HepG2 (cell line): ENCODE measurements at regions not wholly inside any gene's neighbourhood (a gene's known extent, or its start where the extent isn't known, plus 50 kb on each side); places are given as distances from the start of the nearest gene placed in this dataset.

Experiments used
- ATAC-seq: fragments of 200-7000 bp; cut with Tn5 transposase; 3 replicates; pipeline ENCODE4 v1.9.1; 2020; ENCODE audit warnings: mild to moderate bottlenecking, moderate library complexity
- BruUV-seq: library from RNA; stranded (reverse); fragments of 400-500 nt; replicated peaks from 2 replicates; lab custom pipeline; 2021; lab: Mats Ljungman, UMichigan
- CTCF ChIA-PET: fragments of 300-600 bp; formaldehyde crosslinking; extraction: SDS; loops from one replicate; lab custom pipeline; 2021; ENCODE audit warnings: low total read pairs, inconsistent platforms, low intra/inter-chr PET ratio; lab: Yijun Ruan, JAX
- POLR2A ChIA-PET: fragments of 350-600 bp; sonication (Branson Sonifier 250); formaldehyde crosslinking; loops from one replicate; lab custom pipeline; 2020; ENCODE audit warnings: antibody characterized with exemption, inconsistent platforms; lab: Yijun Ruan, JAX
- DNase-seq: peaks from one replicate; pipeline ENCODE4 v3.0.0-alpha.2; 2015; ENCODE audit warnings: low spot score
- FAIRE-seq: peaks from 3 replicates; lab custom pipeline; 2011; peaks lifted over from hg19 to GRCh38; lab: Jason Lieb, UNC
- H2AFZ ChIP-seq: one replicate; pipeline ENCODE4 v1.6.1; 2011; ENCODE audit warnings: low read length, inconsistent platforms
- H3K27ac ChIP-seq: fragments of 300-600 bp; 3 replicates; pipeline ENCODE4 v1.8.0; 2011; ENCODE audit warnings: mixed run types, mild to moderate bottlenecking, mixed read lengths, low read length, inconsistent platforms; ENCODE audit not compliant: insufficient read depth; ENCODE audit errors: extremely low read length
- H3K27me3 ChIP-seq, 2 experiments: fragments of 200-600 bp in 1 of 2; 2 replicates in 1 of 2; 3 replicates in 1 of 2; pipeline versions ENCODE4 v1.6.0 to v1.8.0; 2011; ENCODE audit warnings: low read length in 2 of 2, mild to moderate bottlenecking in 2 of 2, moderate library complexity in 2 of 2, inconsistent platforms in 1 of 2; ENCODE audit not compliant: insufficient read depth in 2 of 2, control insufficient read depth in 1 of 2
- H3K36me3 ChIP-seq, 2 experiments: fragments of 200-600 bp in 1 of 2; replicated peaks in 1 of 2; 2 replicates in 1 of 2; 3 replicates in 1 of 2; pipeline versions ENCODE4 v1.5.1 to v1.8.0; 2011; ENCODE audit warnings: low read length in 2 of 2, inconsistent platforms in 1 of 2; ENCODE audit not compliant: insufficient read depth in 2 of 2, control insufficient read depth in 1 of 2
- H3K4me1 ChIP-seq: 2 replicates; pipeline ENCODE4 v1.5.1; 2012; ENCODE audit warnings: low read length, inconsistent platforms; ENCODE audit not compliant: insufficient read depth
- H3K4me2 ChIP-seq: 2 replicates; pipeline ENCODE4 v1.6.0; 2011; ENCODE audit warnings: low read depth, low read length, inconsistent platforms
- H3K4me3 ChIP-seq, 3 experiments: fragments of 200-600 bp in 1 of 3; sonication (generic), shearing (Covaris generic) in 1 of 3; replicated peaks in 1 of 3; 2 replicates each; pipeline ENCODE4 v1.5.1; 2011 to 2016; ENCODE audit warnings: low read length in 3 of 3, inconsistent platforms in 2 of 3, low read depth in 2 of 3, mild to moderate bottlenecking in 2 of 3, control low read depth in 1 of 3, mixed read lengths in 1 of 3; ENCODE audit not compliant: insufficient read depth in 1 of 3
- H3K79me2 ChIP-seq: one replicate; pipeline ENCODE4 v1.6.1; 2011; ENCODE audit warnings: low read length, inconsistent platforms; ENCODE audit not compliant: insufficient read depth
- H3K9ac ChIP-seq: 2 replicates; pipeline ENCODE4 v1.6.0; 2011; ENCODE audit warnings: mild to moderate bottlenecking, low read depth, low read length, inconsistent platforms; ENCODE audit not compliant: insufficient read depth
- H3K9me3 ChIP-seq: 2 replicates; pipeline ENCODE4 v1.5.1; 2012; ENCODE audit warnings: mild to moderate bottlenecking, low read length
- H4K20me1 ChIP-seq: 2 replicates; pipeline ENCODE4 v1.6.0; 2011; ENCODE audit warnings: inconsistent platforms, mild to moderate bottlenecking, low read length, moderate library complexity; ENCODE audit not compliant: insufficient read depth
- EED ChIP-seq: sonication (generic); formaldehyde crosslinking; IDR thresholded peaks from 2 replicates; pipeline ENCODE4 v1.5.0; 2020; ENCODE audit warnings: mild to moderate bottlenecking, missing genetic modification reagents
- SMAD3 ChIP-seq: sonication (generic); formaldehyde crosslinking; IDR thresholded peaks from 2 replicates; pipeline ENCODE4 v1.4.0; 2020; ENCODE audit warnings: missing genetic modification reagents
- TMF1 ChIP-seq: sonication (generic); formaldehyde crosslinking; IDR thresholded peaks from 2 replicates; pipeline ENCODE4 v1.8.1; 2022; ENCODE audit warnings: low read depth, missing genetic modification reagents
- ZBTB20 ChIP-seq: sonication (generic); formaldehyde crosslinking; IDR thresholded peaks from 2 replicates; pipeline ENCODE4 v1.8.1; 2023; ENCODE audit warnings: missing genetic modification reagents, low read depth, mild to moderate bottlenecking, borderline replicate concordance
- ZNF138 ChIP-seq: sonication (generic); formaldehyde crosslinking; IDR thresholded peaks from 2 replicates; pipeline ENCODE4 v1.5.0; 2020; ENCODE audit warnings: mild to moderate bottlenecking, low read depth, missing genetic modification reagents
- ZNF569 ChIP-seq: sonication (generic); formaldehyde crosslinking; IDR thresholded peaks from 2 replicates; pipeline ENCODE4 v1.5.0; 2020; ENCODE audit warnings: mild to moderate bottlenecking, missing genetic modification reagents, moderate library complexity, borderline replicate concordance
- WGBS: methylation state at CpG from one replicate; pipeline ENCODE4 v1.1.6; 2017; ENCODE audit warnings: low lambda C conversion rate; 5-methylcytosine and 5-hydroxymethylcytosine counted together
- in situ Hi-C: cut with HindIII; loops from 2 replicates; pipeline ENCODE4 v1.10.0; 2017; ENCODE audit warnings: low pct_unique_long_range_greater_than_20kb; ENCODE audit not compliant: extremely low pct_ligation_motif_present
- intact Hi-C: fragments of 100-400 bp; cut with micrococcal nuclease; formaldehyde crosslinking; loops from one replicate; pipeline ENCODE4 v1.10.0; 2022; ENCODE audit not compliant: unreplicated experiment
- TF ChIP-seq, protein P1 (sequence below): IDR thresholded peaks from 2 replicates; pipeline ENCODE4 v1.6.1; 2012; ENCODE audit warnings: low read length, improper control_type of control experiment
- TF ChIP-seq, protein P2 (sequence below): sonication (generic); formaldehyde crosslinking; conservative IDR thresholded peaks from 2 replicates; pipeline ENCODE4 v1.8.1; 2023; ENCODE audit warnings: missing genetic modification reagents
- TF ChIP-seq, protein P3 (sequence below): sonication (generic); formaldehyde crosslinking; conservative IDR thresholded peaks from 2 replicates; pipeline ENCODE4 v1.4.0; 2020; ENCODE audit warnings: mild to moderate bottlenecking, missing genetic modification reagents, moderate library complexity
- TF ChIP-seq, protein P4 (sequence below): sonication (generic); formaldehyde crosslinking; IDR thresholded peaks from 2 replicates; pipeline ENCODE4 v1.8.1; 2023; ENCODE audit warnings: mild to moderate bottlenecking, missing genetic modification reagents

DNA sequence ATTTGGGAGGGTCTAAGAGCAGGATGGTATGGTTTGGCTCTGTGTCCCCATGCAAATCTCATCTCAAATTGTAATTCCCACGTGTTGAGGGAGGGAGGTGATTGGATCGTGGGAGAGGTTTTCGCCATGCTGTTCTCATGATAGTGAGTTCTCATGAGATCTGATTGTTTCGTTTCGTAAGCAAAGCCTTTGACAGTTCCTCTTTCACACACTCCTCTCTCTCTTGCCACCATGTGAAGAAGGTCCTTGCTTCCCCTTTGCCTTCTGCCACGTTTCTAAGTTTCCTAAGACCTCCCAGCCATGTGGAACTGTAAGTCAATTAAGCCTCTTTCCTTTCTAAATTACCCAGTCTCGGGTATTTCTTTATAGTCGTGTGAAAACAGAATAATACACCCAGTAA is 553.7 kb downstream of the TAFA4 start (continued):
- TF ChIP-seq, protein P1, sequence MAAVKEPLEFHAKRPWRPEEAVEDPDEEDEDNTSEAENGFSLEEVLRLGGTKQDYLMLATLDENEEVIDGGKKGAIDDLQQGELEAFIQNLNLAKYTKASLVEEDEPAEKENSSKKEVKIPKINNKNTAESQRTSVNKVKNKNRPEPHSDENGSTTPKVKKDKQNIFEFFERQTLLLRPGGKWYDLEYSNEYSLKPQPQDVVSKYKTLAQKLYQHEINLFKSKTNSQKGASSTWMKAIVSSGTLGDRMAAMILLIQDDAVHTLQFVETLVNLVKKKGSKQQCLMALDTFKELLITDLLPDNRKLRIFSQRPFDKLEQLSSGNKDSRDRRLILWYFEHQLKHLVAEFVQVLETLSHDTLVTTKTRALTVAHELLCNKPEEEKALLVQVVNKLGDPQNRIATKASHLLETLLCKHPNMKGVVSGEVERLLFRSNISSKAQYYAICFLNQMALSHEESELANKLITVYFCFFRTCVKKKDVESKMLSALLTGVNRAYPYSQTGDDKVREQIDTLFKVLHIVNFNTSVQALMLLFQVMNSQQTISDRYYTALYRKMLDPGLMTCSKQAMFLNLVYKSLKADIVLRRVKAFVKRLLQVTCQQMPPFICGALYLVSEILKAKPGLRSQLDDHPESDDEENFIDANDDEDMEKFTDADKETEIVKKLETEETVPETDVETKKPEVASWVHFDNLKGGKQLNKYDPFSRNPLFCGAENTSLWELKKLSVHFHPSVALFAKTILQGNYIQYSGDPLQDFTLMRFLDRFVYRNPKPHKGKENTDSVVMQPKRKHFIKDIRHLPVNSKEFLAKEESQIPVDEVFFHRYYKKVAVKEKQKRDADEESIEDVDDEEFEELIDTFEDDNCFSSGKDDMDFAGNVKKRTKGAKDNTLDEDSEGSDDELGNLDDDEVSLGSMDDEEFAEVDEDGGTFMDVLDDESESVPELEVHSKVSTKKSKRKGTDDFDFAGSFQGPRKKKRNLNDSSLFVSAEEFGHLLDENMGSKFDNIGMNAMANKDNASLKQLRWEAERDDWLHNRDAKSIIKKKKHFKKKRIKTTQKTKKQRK, result no peak

DNA sequence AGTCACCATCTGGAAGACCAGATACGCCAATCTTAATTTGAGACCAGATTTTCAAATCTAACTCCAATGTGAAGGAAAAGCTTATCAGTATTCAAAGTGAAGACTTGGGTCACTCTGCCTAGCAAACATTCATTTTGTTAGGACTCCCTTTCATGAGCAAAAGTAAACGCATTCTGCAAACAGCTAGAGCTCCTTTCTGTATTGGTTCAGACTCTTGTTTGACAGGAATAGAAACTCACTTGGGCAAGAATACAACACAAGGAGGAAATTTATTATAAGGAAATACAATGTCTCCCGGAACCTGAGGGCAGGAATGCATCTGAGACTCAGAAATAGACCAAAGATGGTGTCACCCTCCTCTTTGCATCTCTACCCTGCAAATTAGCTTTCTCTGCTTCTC is 558.6 kb downstream of the TAFA4 start:
- ChIA-PET CTCF (no interaction called here), POLR2A (no interaction called here)
- intact Hi-C loops (no loop called here), in situ Hi-C loops (no loop called here)
- 5% methylated on average over 3 of the region's 3 CpGs for WGBS
- Histone ChIP-seq H3K27me3 (no peaks in the 10 kb centered on the region), H3K4me1 (no peaks in the 10 kb centered on the region), H3K36me3 (no peaks in the 10 kb centered on the region), H2AFZ (no peak overlapping the region), H3K9me3 (peaks cover 17% of the 10 kb centered on the region), H3K4me3 (no peak overlapping the region), H3K27ac (no peak overlapping the region), H3K79me2 (no peaks in the 10 kb centered on the region), H4K20me1 (no peaks in the 10 kb centered on the region), H3K9ac (no peak overlapping the region), H3K4me2 (no peak overlapping the region)
- DNase-seq (no peak), ATAC-seq (no peak), FAIRE-seq (no peak)
- BruUV-seq, result no TSS peak
- TF ChIP-seq, protein P2, sequence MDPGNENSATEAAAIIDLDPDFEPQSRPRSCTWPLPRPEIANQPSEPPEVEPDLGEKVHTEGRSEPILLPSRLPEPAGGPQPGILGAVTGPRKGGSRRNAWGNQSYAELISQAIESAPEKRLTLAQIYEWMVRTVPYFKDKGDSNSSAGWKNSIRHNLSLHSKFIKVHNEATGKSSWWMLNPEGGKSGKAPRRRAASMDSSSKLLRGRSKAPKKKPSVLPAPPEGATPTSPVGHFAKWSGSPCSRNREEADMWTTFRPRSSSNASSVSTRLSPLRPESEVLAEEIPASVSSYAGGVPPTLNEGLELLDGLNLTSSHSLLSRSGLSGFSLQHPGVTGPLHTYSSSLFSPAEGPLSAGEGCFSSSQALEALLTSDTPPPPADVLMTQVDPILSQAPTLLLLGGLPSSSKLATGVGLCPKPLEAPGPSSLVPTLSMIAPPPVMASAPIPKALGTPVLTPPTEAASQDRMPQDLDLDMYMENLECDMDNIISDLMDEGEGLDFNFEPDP, result no peak
- TF ChIP-seq ZBTB20 (CRISPR knock-in tag), result no peak
- TF ChIP-seq, protein P3, sequence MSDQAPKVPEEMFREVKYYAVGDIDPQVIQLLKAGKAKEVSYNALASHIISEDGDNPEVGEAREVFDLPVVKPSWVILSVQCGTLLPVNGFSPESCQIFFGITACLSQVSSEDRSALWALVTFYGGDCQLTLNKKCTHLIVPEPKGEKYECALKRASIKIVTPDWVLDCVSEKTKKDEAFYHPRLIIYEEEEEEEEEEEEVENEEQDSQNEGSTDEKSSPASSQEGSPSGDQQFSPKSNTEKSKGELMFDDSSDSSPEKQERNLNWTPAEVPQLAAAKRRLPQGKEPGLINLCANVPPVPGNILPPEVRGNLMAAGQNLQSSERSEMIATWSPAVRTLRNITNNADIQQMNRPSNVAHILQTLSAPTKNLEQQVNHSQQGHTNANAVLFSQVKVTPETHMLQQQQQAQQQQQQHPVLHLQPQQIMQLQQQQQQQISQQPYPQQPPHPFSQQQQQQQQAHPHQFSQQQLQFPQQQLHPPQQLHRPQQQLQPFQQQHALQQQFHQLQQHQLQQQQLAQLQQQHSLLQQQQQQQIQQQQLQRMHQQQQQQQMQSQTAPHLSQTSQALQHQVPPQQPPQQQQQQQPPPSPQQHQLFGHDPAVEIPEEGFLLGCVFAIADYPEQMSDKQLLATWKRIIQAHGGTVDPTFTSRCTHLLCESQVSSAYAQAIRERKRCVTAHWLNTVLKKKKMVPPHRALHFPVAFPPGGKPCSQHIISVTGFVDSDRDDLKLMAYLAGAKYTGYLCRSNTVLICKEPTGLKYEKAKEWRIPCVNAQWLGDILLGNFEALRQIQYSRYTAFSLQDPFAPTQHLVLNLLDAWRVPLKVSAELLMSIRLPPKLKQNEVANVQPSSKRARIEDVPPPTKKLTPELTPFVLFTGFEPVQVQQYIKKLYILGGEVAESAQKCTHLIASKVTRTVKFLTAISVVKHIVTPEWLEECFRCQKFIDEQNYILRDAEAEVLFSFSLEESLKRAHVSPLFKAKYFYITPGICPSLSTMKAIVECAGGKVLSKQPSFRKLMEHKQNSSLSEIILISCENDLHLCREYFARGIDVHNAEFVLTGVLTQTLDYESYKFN (CRISPR knock-in tag), result no peak
- TF ChIP-seq ZNF138 (CRISPR knock-in tag), result no peak
- TF ChIP-seq, protein P4, sequence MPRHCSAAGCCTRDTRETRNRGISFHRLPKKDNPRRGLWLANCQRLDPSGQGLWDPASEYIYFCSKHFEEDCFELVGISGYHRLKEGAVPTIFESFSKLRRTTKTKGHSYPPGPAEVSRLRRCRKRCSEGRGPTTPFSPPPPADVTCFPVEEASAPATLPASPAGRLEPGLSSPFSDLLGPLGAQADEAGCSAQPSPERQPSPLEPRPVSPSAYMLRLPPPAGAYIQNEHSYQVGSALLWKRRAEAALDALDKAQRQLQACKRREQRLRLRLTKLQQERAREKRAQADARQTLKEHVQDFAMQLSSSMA (CRISPR knock-in tag), result no peak
- no peak for TF ChIP-seq TMF1 (CRISPR knock-in tag)
- TF ChIP-seq EED (CRISPR knock-in tag), result no peak
- no peak for TF ChIP-seq ZNF569 (CRISPR knock-in tag)
- TF ChIP-seq SMAD3 (CRISPR knock-in tag), result no peak
